Testis (tissue), 2 donors: ENCODE measurements at regions not wholly inside any gene's neighbourhood (a gene's known extent, or its start where the extent isn't known, plus 50 kb on each side); places are given as distances from the start of the nearest gene placed in this dataset.

Source experiments
- DNase-seq: peaks from one replicate; pipeline ENCODE4 v3.0.0-alpha.2; 2019
- H3K27ac ChIP-seq, 2 donors: fragments of 200-600 bp; sonication (generic); one replicate each; pipeline ENCODE4 v1.5.1; 2019
- H3K27me3 ChIP-seq: fragments of 200-600 bp; sonication (generic); one replicate; pipeline ENCODE4 v1.5.1; 2019
- H3K36me3 ChIP-seq: fragments of 200-600 bp; sonication (generic); one replicate; pipeline ENCODE4 v1.5.1; 2017; ENCODE audit warnings: low read depth; ENCODE audit errors: missing control alignments
- H3K4me1 ChIP-seq: fragments of 200-600 bp; sonication (generic); one replicate; pipeline ENCODE4 v1.5.1; 2019
- H3K4me3 ChIP-seq, 2 donors: fragments of 200-600 bp; sonication (generic); one replicate each; pipeline ENCODE4 v1.5.1; 2017 to 2019
- H3K9me3 ChIP-seq: fragments of 200-600 bp; sonication (generic); one replicate; pipeline ENCODE4 v1.5.1; 2017
- CTCF ChIP-seq, 3 experiments: fragments of 450-650 bp in 2 of 3; fragments of 200-600 bp in 1 of 3; sonication (generic) in 1 of 3; IDR thresholded peaks; one replicate each; pipeline ENCODE4 v1.5.1; 2016 to 2019; ENCODE audit warnings: antibody characterized with exemption in 3 of 3, mild to moderate bottlenecking in 2 of 3, moderate library complexity in 1 of 3
- POLR2A ChIP-seq: fragments of 450-650 bp; IDR thresholded peaks from one replicate; pipeline ENCODE4 v1.6.1; 2017; ENCODE audit warnings: antibody characterized with exemption, mild to moderate bottlenecking, moderate library complexity
- WGBS, 2 donors: methylation state at CpG; one replicate each; pipeline ENCODE4 v1.1.5; 2018; 5-methylcytosine and 5-hydroxymethylcytosine counted together
- intact Hi-C: fragments of 100-400 bp; cut with DNase I; formaldehyde crosslinking; loops from one replicate; pipeline ENCODE4 v1.15.1; 2023; ENCODE audit warnings: low total_unique reads

GRCh38 chr22:48691431-48691851, 1136.2 kb downstream of the BRD1 start:
- Histone ChIP-seq H3K27me3 (no peaks in the 10 kb centered on the region), H3K4me3 (no peak overlapping the region), H3K36me3 (no peaks in the 10 kb centered on the region), H3K9me3 (no peaks in the 10 kb centered on the region), H3K4me1 (peaks cover 8% of the 10 kb centered on the region), H3K27ac (no peak overlapping the region)
- TF ChIP-seq POLR2A (no peak), CTCF (IDR thresholded peaks at IDR 0.05) (no peak)
- 88 to 97% methylated on average over 12 to 21 of the region's 21 CpGs for WGBS, 2 donors
- intact Hi-C loops, result no loop called here
- DNase-seq, result no peak

- WGBS, 2 donors, result 74 to 90% methylated on average over 9 to 24 of the region's 24 CpGs
- peaks cover 8% of the 10 kb centered on the region for H3K4me1 ChIP-seq
- DNase-seq, result no peak
- no peaks in the 10 kb centered on the region for H3K36me3 ChIP-seq
- H3K27me3 ChIP-seq, result no peaks in the 10 kb centered on the region
- H3K4me3 ChIP-seq, result no peak overlapping the region
- no peak overlapping the region for H3K27ac ChIP-seq
- TF ChIP-seq CTCF (IDR thresholded peaks at IDR 0.05) (no peak), POLR2A (no peak)
- intact Hi-C loops, result no loop called here
- H3K9me3 ChIP-seq, result no peaks in the 10 kb centered on the region
These were observed 1136.9 kb downstream of the BRD1 start for GRCh38 chr22:48690583-48691317.

GRCh38 chr22:48689206-48689605, 1138.5 kb downstream of the BRD1 start:
- intact Hi-C loops, result no loop called here
- H3K27ac ChIP-seq, result no peak overlapping the region
- WGBS, 2 donors, result 89 to 94% methylated on average over 15 to 18 of the region's 18 CpGs

GRCh38 chr22:48688366-48688765, 1139.3 kb downstream of the BRD1 start:
- WGBS, 2 donors, result 75 to 79% methylated on average over 3 to 4 of the region's 4 CpGs
- intact Hi-C loops, result no loop called here
- Histone ChIP-seq H3K4me3 (no peak overlapping the region), H3K9me3 (no peaks in the 10 kb centered on the region), H3K4me1 (peaks cover 8% of the 10 kb centered on the region), H3K36me3 (no peaks in the 10 kb centered on the region), H3K27me3 (no peaks in the 10 kb centered on the region), H3K27ac (no peak overlapping the region)
- TF ChIP-seq POLR2A (no peak), CTCF (IDR thresholded peaks at IDR 0.05) (no peak)
- DNase-seq, result no peak

More at GRCh38 chr22:48689206-48689605, 1138.5 kb downstream of the BRD1 start:
- H3K9me3 ChIP-seq, result no peaks in the 10 kb centered on the region
- TF ChIP-seq CTCF (IDR thresholded peaks at IDR 0.05), result no peak
- TF ChIP-seq POLR2A, result no peak
- H3K27me3 ChIP-seq, result no peaks in the 10 kb centered on the region
- peaks cover 8% of the 10 kb centered on the region for H3K4me1 ChIP-seq
- H3K4me3 ChIP-seq, result no peak overlapping the region
- no peaks in the 10 kb centered on the region for H3K36me3 ChIP-seq
- no peak for DNase-seq

GRCh38 chr22:48687606-48688005, 1140.1 kb downstream of the BRD1 start:
- Histone ChIP-seq H3K9me3 (no peaks in the 10 kb centered on the region), H3K27me3 (no peaks in the 10 kb centered on the region), H3K4me1 (peaks cover 4% of the 10 kb centered on the region), H3K27ac (no peak overlapping the region), H3K36me3 (no peaks in the 10 kb centered on the region), H3K4me3 (no peak overlapping the region)
- no peak for TF ChIP-seq CTCF (IDR thresholded peaks at IDR 0.05)
- TF ChIP-seq POLR2A, result no peak
- 85 to 87% methylated on average over 6 of the region's 6 CpGs for WGBS, 2 donors
- intact Hi-C loops, result no loop called here
- DNase-seq, result no peak
